CD4-positive, alpha-beta T cell (primary cell): ENCODE measurements at regions not wholly inside any gene's neighbourhood (a gene's known extent, or its start where the extent isn't known, plus 50 kb on each side); places are given as distances from the start of the nearest gene placed in this dataset.

Experiments
- ATAC-seq: fragments of 200-7000 bp; cut with Tn5 transposase; one replicate; pipeline ENCODE4 v1.10.0; 2022; ENCODE audit warnings: mild to moderate bottlenecking; ENCODE audit not compliant: poor library complexity
- CTCF ChIA-PET: fragments of 350-600 bp; sonication (Branson Sonifier 250); formaldehyde crosslinking; loops from one replicate; lab custom pipeline; 2021; ENCODE audit warnings: antibody characterized with exemption, inconsistent platforms; lab: Charles Lee
- POLR2A ChIA-PET: fragments of 350-600 bp; sonication (Branson Sonifier 250); formaldehyde crosslinking; loops from one replicate; lab custom pipeline; 2021; ENCODE audit warnings: antibody characterized with exemption, inconsistent platforms; lab: Charles Lee
- DNase-seq, 14 experiments: peaks; one replicate each; pipeline ENCODE4 v3.0.0-alpha.2; 2013 to 2020; ENCODE audit warnings: mixed read lengths in 2 of 14
- H3K27ac ChIP-seq, 2 donors: one replicate each; pipeline versions ENCODE4 v1.5.1 to v1.7.0; 2013; ENCODE audit warnings: low read length in 2 of 2, low read depth in 1 of 2, mild to moderate bottlenecking in 1 of 2
- H3K27me3 ChIP-seq, 2 experiments: 1 replicate in 1 of 2; 2 replicates in 1 of 2; pipeline versions ENCODE4 v1.6.1 to v1.7.0; 2013; ENCODE audit warnings: low read length in 2 of 2, control low read depth in 1 of 2, mild to moderate bottlenecking in 1 of 2, moderate library complexity in 1 of 2; ENCODE audit not compliant: insufficient read depth in 2 of 2, control insufficient read depth in 1 of 2
- H3K36me3 ChIP-seq: one replicate; pipeline ENCODE4 v1.6.1; 2013; ENCODE audit warnings: low read length, control low read depth; ENCODE audit not compliant: insufficient read depth
- H3K4me1 ChIP-seq: one replicate; pipeline ENCODE4 v1.6.1; 2013; ENCODE audit warnings: low read length, control low read depth; ENCODE audit not compliant: insufficient read depth
- H3K4me3 ChIP-seq: one replicate; pipeline ENCODE4 v1.5.1; 2013; ENCODE audit warnings: mild to moderate bottlenecking, low read length, moderate library complexity
- H3K9me3 ChIP-seq, 2 experiments: 1 replicate in 1 of 2; 2 replicates in 1 of 2; pipeline versions ENCODE4 v1.6.1 to v1.7.0; 2013; ENCODE audit warnings: low read length in 2 of 2, mild to moderate bottlenecking in 2 of 2, control low read depth in 1 of 2, moderate library complexity in 1 of 2; ENCODE audit not compliant: control insufficient read depth in 1 of 2, insufficient read depth in 1 of 2
- H3K27ac Mint-ChIP-seq: one replicate; pipeline ENCODE4 v1.8.0; 2020; ENCODE audit warnings: mixed read lengths
- H3K27me3 Mint-ChIP-seq: one replicate; pipeline ENCODE4 v1.8.0; 2021; ENCODE audit warnings: mixed read lengths
- H3K36me3 Mint-ChIP-seq: one replicate; pipeline ENCODE4 v1.8.0; 2021; ENCODE audit warnings: low read depth, mixed read lengths
- H3K4me1 Mint-ChIP-seq: one replicate; pipeline ENCODE4 v1.8.0; 2021; ENCODE audit warnings: low read depth, mixed read lengths
- H3K4me3 Mint-ChIP-seq: one replicate; pipeline ENCODE4 v1.8.0; 2020; ENCODE audit warnings: mild to moderate bottlenecking, mixed read lengths
- H3K9me3 Mint-ChIP-seq: one replicate; pipeline ENCODE4 v1.8.0; 2020; ENCODE audit warnings: mixed read lengths
- intact Hi-C, 2 experiments: fragments of 100-400 bp; cut with DNase I in 1 of 2; cut with micrococcal nuclease in 1 of 2; formaldehyde crosslinking; loops; one replicate each; pipeline versions ENCODE4 v1.15.1 to v1.9.0; 2023 to 2025; cut with DNase I, micrococcal nuclease
- TF ChIP-seq, protein P1 (sequence below): fragments of 200-600 bp; IDR thresholded peaks from one replicate; pipeline ENCODE4 v1.8.0; 2022; ENCODE audit warnings: antibody characterized with exemption, mild to moderate bottlenecking

GRCh38 chr15:26214290-26214689 lies 351.2 kb upstream of the ATP10A start:
- intact Hi-C loops, result no loop called here
- no peak overlapping the region for H3K27ac Mint-ChIP-seq
- no peak overlapping the region for H3K4me3 Mint-ChIP-seq
- POLR2A ChIA-PET, result no interaction called here
- DNase-seq (no peak), ATAC-seq (no peak)
- no peaks in the 10 kb centered on the region for H3K27me3 Mint-ChIP-seq
- no peaks in the 10 kb centered on the region for H3K36me3 ChIP-seq
- H3K4me3 ChIP-seq, result no peak overlapping the region
- no peaks in the 10 kb centered on the region for H3K36me3 Mint-ChIP-seq
- no peaks in the 10 kb centered on the region for H3K4me1 ChIP-seq
- peaks cover 4% of the 10 kb centered on the region for H3K9me3 Mint-ChIP-seq
- CTCF ChIA-PET, result no interaction called here
- H3K9me3 ChIP-seq, result peaks cover 0 to 3% of the 10 kb centered on the region in 2 experiments
- no peaks in the 10 kb centered on the region for H3K4me1 Mint-ChIP-seq
- TF ChIP-seq, protein P1, sequence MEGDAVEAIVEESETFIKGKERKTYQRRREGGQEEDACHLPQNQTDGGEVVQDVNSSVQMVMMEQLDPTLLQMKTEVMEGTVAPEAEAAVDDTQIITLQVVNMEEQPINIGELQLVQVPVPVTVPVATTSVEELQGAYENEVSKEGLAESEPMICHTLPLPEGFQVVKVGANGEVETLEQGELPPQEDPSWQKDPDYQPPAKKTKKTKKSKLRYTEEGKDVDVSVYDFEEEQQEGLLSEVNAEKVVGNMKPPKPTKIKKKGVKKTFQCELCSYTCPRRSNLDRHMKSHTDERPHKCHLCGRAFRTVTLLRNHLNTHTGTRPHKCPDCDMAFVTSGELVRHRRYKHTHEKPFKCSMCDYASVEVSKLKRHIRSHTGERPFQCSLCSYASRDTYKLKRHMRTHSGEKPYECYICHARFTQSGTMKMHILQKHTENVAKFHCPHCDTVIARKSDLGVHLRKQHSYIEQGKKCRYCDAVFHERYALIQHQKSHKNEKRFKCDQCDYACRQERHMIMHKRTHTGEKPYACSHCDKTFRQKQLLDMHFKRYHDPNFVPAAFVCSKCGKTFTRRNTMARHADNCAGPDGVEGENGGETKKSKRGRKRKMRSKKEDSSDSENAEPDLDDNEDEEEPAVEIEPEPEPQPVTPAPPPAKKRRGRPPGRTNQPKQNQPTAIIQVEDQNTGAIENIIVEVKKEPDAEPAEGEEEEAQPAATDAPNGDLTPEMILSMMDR, result no peak
- H3K27me3 ChIP-seq, result no peaks in the 10 kb centered on the region
- H3K27ac ChIP-seq, result no peak overlapping the region

- H3K4me3 Mint-ChIP-seq, result no peak overlapping the region
- H3K36me3 Mint-ChIP-seq, result no peaks in the 10 kb centered on the region
- intact Hi-C loops, result no loop called here
- peaks cover 4% of the 10 kb centered on the region for H3K9me3 Mint-ChIP-seq
- H3K27me3 Mint-ChIP-seq, result no peaks in the 10 kb centered on the region
- no peak overlapping the region for H3K27ac Mint-ChIP-seq
- Histone ChIP-seq H3K27me3 (no peaks in the 10 kb centered on the region), H3K36me3 (no peaks in the 10 kb centered on the region), H3K27ac (no peak overlapping the region), H3K9me3 (peaks cover 0 to 3% of the 10 kb centered on the region in 2 experiments), H3K4me1 (no peaks in the 10 kb centered on the region), H3K4me3 (no peak overlapping the region)
- ATAC-seq (no peak), DNase-seq (no peak)
- no peaks in the 10 kb centered on the region for H3K4me1 Mint-ChIP-seq
- TF ChIP-seq, protein P1, result no peak
- POLR2A ChIA-PET, result no interaction called here
- CTCF ChIA-PET, result no interaction called here
These were observed 350.3 kb upstream of the ATP10A start for GRCh38 chr15:26213427-26213826.

DNA sequence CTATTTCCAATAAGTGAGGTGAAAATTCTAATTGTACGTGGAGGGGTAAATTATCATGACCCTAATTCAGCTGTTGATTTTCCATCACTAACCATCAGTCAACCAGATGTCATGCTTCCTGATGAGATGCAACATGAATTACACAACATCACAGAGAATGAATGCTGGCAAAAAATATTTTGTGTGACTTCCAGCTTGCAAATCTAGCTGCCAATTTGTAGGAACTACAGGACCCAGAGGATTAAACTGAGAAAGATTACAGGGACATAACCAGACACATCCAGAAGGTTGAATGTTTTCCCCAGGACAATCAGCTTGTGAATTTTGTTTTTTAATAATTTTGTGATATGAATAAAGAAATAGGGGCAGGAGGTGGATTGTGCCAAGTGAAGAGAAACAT lies 349.0 kb upstream of the ATP10A start:
- no peaks in the 10 kb centered on the region for H3K4me1 ChIP-seq
- ChIA-PET CTCF (no interaction called here), POLR2A (no interaction called here)
- no peak overlapping the region for H3K4me3 ChIP-seq
- intact Hi-C loops, result no loop called here
- Mint-ChIP-seq H3K4me3 (no peak overlapping the region), H3K4me1 (no peaks in the 10 kb centered on the region), H3K9me3 (peaks cover 4% of the 10 kb centered on the region), H3K27me3 (no peaks in the 10 kb centered on the region), H3K27ac (no peak overlapping the region), H3K36me3 (no peaks in the 10 kb centered on the region)
- H3K9me3 ChIP-seq, result no peaks in the 10 kb centered on the region
- DNase-seq (no peak), ATAC-seq (no peak)
- no peaks in the 10 kb centered on the region for H3K36me3 ChIP-seq
- H3K27me3 ChIP-seq, result no peaks in the 10 kb centered on the region
- no peak overlapping the region for H3K27ac ChIP-seq
- TF ChIP-seq, protein P1, result no peak
